Adrenal gland (tissue), 9 donors: ENCODE measurements at regions not wholly inside any gene's neighbourhood (a gene's known extent, or its start where the extent isn't known, plus 50 kb on each side); places are given as distances from the start of the nearest gene placed in this dataset.

Source experiments
- DNase-seq, 7 donors: peaks; one replicate each; pipeline ENCODE4 v3.0.0-alpha.2; 2019 to 2020
- H3K27ac ChIP-seq, 5 donors: fragments of 200-600 bp; sonication (generic) in 4 of 5; 1 replicate in 3 of 5; 2 replicates in 2 of 5; pipeline versions ENCODE4 v1.5.1 to v1.8.0; 2016 to 2020; ENCODE audit warnings: mild to moderate bottlenecking in 1 of 5
- H3K27me3 ChIP-seq: fragments of 200-600 bp; 2 replicates; pipeline ENCODE4 v1.8.0; 2021
- H3K36me3 ChIP-seq, 2 donors: fragments of 200-600 bp; replicated peaks in 1 of 2; 1 replicate in 1 of 2; 2 replicates in 1 of 2; pipeline versions ENCODE4 v1.5.1 to v1.8.0; 2018 to 2022
- H3K4me1 ChIP-seq, 2 donors: fragments of 200-600 bp; replicated peaks in 1 of 2; 1 replicate in 1 of 2; 2 replicates in 1 of 2; pipeline versions ENCODE4 v1.5.1 to v1.8.0; 2018 to 2021
- H3K4me3 ChIP-seq, 4 donors: fragments of 200-600 bp; sonication (generic) in 3 of 4; one replicate each; pipeline ENCODE4 v1.5.1; 2016 to 2018
- H3K9me3 ChIP-seq, 3 donors: fragments of 200-600 bp; sonication (generic) in 1 of 3; replicated peaks in 1 of 3; 1 replicate in 2 of 3; 2 replicates in 1 of 3; pipeline versions ENCODE4 v1.5.1 to v1.8.0; 2016 to 2021
- POLR2A ChIP-seq, 2 donors: fragments of 450-650 bp; IDR thresholded peaks; one replicate each; pipeline ENCODE4 v1.6.1; 2017; ENCODE audit warnings: antibody characterized with exemption in 2 of 2, mild to moderate bottlenecking in 2 of 2, moderate library complexity in 1 of 2
- WGBS, 4 donors: extraction: QIAGEN DNeasy Blood & Tissue Kit in 2 of 4; methylation state at CpG; one replicate each; pipeline versions ENCODE4 v1.1.5 to v1.1.7; 2013 to 2017; 5-methylcytosine and 5-hydroxymethylcytosine counted together
- intact Hi-C, 2 donors: fragments of 100-400 bp; cut with DNase I; formaldehyde crosslinking; loops; one replicate each; pipeline versions ENCODE4 v1.14.1 to v1.15.0; 2022 to 2023
- TF ChIP-seq, protein P1 (sequence below), 6 experiments: fragments of 450-650 bp in 4 of 6; fragments of 200-600 bp in 2 of 6; sonication (generic) in 1 of 6; IDR thresholded peaks; 1 replicate in 5 of 6; 2 replicates in 1 of 6; pipeline versions ENCODE4 v1.5.1 to v1.8.0; 2016 to 2021; ENCODE audit warnings: antibody characterized with exemption in 6 of 6, mild to moderate bottlenecking in 2 of 6, moderate library complexity in 1 of 6
- donor health status: healthy with polysubstance abuse.
- donor health status: Bipolar disorder and iron deficiency.
- donor health status: DM: yes; HTN: yes; CAD: no.
- donor health status: DM: no; HTN: no; CAD: no.
- donor health status: DM: no; HTN: no; CAD: no.

DNA sequence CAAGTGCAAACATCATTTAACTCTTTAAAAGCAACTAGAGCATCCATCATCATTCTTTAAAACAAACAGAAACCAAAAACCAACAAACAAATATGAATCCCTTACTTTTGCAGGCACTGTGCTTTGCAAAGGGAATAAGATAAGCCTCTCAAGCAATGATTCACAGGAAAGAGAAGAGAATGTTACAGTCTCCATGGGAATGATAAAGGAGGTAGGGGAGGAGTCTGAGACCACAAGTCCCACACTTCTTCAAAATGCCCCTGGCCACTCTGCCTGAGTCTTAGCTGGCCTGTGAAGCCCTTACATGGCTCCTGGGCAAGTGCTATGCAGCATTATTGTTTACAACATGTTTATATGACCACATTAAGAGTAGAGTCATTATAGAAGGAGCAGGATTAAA, 257.7 kb upstream of the MARCKS start:
- no peak for DNase-seq
- Histone ChIP-seq H3K4me3 (no peak overlapping the region), H3K36me3 (no peaks in the 10 kb centered on the region), H3K27ac (no peak overlapping the region), H3K9me3 (no peaks in the 10 kb centered on the region), H3K4me1 (no peaks in the 10 kb centered on the region), H3K27me3 (no peaks in the 10 kb centered on the region)
- intact Hi-C loops: no loop called here
- TF ChIP-seq, protein P1, sequence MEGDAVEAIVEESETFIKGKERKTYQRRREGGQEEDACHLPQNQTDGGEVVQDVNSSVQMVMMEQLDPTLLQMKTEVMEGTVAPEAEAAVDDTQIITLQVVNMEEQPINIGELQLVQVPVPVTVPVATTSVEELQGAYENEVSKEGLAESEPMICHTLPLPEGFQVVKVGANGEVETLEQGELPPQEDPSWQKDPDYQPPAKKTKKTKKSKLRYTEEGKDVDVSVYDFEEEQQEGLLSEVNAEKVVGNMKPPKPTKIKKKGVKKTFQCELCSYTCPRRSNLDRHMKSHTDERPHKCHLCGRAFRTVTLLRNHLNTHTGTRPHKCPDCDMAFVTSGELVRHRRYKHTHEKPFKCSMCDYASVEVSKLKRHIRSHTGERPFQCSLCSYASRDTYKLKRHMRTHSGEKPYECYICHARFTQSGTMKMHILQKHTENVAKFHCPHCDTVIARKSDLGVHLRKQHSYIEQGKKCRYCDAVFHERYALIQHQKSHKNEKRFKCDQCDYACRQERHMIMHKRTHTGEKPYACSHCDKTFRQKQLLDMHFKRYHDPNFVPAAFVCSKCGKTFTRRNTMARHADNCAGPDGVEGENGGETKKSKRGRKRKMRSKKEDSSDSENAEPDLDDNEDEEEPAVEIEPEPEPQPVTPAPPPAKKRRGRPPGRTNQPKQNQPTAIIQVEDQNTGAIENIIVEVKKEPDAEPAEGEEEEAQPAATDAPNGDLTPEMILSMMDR (IDR thresholded peaks at IDR 0.05): no peak
- TF ChIP-seq POLR2A (IDR thresholded peaks at IDR 0.05): no peak

DNA sequence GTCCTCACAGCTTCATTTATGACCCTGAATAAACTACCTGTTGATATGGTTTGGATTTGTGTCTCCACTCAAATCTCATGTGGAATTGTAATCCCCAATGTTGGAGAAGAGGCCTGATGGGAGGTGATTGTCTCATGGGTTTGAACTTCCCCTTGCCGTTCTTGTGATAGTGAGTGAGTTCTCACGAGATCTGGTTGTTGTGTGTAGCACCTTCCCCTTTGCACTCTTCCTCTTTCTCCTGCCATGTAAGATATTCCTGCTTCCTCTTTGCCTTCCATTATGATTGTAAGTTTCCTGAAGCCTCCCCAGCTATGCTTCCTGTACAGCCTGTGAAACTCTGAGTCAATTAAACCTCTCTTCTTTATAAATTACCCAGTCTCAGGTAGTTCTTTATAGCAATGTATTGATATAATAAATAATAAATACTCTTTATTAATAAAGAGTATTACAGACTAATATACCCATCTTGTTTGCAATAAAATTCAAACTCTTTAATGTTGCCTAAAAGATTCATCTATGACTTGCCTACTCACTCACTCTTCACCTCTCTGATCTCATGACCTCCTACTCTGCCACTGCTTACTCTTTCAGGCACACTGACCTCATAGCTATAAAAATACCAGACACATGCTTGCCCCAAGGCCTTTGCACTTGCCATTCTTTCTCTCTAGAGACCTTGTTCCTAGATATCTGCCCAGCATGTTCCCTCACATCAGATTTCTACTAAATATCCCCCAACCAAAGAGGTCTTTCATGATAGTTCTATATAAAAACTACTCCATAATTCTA, 256.4 kb upstream of the MARCKS start:
- Histone ChIP-seq H3K27me3 (no peaks in the 10 kb centered on the region), H3K36me3 (no peaks in the 10 kb centered on the region), H3K4me1 (no peaks in the 10 kb centered on the region), H3K9me3 (no peaks in the 10 kb centered on the region), H3K4me3 (no peak overlapping the region), H3K27ac (no peak overlapping the region)
- no peak for TF ChIP-seq POLR2A (IDR thresholded peaks at IDR 0.05)
- TF ChIP-seq, protein P1 (IDR thresholded peaks at IDR 0.05): no peak
- no peak for DNase-seq
- 62 to 73% (median 65%) methylated on average over 2 of the region's 2 CpGs for WGBS, 4 donors
- intact Hi-C loops: no loop called here

DNA sequence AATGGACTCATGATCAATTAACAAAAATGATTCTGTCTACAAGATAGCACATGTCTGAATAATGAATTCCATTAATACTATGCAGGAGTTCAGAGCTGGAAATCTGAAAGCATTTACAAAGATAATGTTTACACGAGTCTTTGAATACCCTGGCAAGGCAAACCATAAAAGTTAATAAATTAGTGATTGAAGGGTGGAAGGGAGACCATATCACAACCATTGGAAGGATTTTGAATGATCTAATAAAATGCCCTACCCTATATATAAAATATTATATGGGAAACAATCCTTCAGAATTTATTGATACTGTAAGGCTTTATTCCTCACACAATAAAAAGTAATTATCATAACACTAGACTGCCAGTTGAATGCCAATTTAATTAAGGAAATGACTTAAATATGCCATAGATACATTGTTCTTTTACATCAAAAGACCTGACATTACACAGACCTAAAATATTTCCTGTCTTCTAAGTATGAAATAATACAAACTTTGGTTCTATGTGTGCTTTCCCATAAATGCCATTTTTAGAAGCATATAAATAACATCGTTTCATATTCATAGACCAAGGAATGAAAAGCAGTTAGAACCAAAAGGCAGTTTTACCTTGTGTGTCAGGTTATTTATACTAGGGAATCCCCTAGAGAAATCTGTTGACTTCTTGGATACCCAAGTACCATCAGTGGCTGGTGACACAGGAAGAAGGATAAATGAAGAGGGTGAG, 249.2 kb upstream of the MARCKS start:
- no peak for DNase-seq
- no peak for TF ChIP-seq POLR2A (IDR thresholded peaks at IDR 0.05)
- Histone ChIP-seq H3K4me3 (no peak overlapping the region), H3K27me3 (no peaks in the 10 kb centered on the region), H3K27ac (no peak overlapping the region), H3K36me3 (no peaks in the 10 kb centered on the region), H3K4me1 (no peaks in the 10 kb centered on the region), H3K9me3 (no peaks in the 10 kb centered on the region)
- WGBS, 4 donors: 63 to 74% (median 68%) methylated on average over 2 of the region's 2 CpGs
- intact Hi-C loops: no loop called here

DNA sequence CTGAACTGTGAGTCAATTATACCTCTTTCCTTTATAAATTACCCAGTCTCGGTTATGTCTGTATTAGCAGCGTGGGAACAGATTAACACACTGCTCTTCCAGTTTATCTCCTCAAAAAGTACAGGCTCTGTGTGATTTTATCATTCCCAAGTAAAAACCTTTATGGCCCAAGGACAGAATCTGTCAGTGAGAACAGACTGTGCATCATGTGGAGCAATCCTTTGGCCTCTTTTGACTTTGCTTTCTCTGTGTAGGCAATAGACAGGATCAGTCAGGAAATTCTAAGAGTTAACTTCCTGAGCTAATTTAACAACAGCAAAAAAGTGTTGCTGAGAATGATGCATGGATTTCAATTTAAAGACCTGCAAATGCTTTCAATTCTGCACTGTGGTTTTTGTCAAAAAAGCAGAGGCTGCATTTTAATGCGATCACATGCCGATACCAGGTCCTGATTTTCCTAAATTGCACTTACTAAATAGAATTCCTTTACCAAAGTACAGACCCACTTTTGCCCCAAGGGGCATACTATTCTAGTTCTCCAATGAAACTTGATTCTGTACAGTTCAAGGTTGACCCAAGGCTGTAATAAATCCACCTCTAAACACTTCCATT, 246.7 kb upstream of the MARCKS start:
- no peaks in the 10 kb centered on the region for H3K9me3 ChIP-seq
- no peak overlapping the region for H3K27ac ChIP-seq
- no peak for DNase-seq
- WGBS, 4 donors: 62 to 78% (median 71%) methylated on average over 4 of the region's 4 CpGs
- H3K36me3 ChIP-seq: no peaks in the 10 kb centered on the region
- H3K4me1 ChIP-seq: no peaks in the 10 kb centered on the region
- TF ChIP-seq, protein P1 (IDR thresholded peaks at IDR 0.05): no peak
- TF ChIP-seq POLR2A (IDR thresholded peaks at IDR 0.05): no peak
- H3K27me3 ChIP-seq: no peaks in the 10 kb centered on the region
- intact Hi-C loops: no loop called here
- no peak overlapping the region for H3K4me3 ChIP-seq
